HG03575 (cell line): ENCODE measurements at regions not wholly inside any gene's neighbourhood (a gene's known extent, or its start where the extent isn't known, plus 50 kb on each side); places are given as distances from the start of the nearest gene placed in this dataset.

ENCODE experiments used
- ATAC-seq: cut with Tn5 transposase; IDR thresholded peaks from one replicate; pipeline ENCODE4 v1.9.1; 2021; ENCODE audit not compliant: unreplicated experiment, insufficient number of reproducible peaks, low FRiP score; ENCODE audit errors: extremely low read depth

GRCh38 chr18:47758000-47758399 lies 172.5 kb downstream of the SMAD2 start:
- ATAC-seq = no peak

DNA sequence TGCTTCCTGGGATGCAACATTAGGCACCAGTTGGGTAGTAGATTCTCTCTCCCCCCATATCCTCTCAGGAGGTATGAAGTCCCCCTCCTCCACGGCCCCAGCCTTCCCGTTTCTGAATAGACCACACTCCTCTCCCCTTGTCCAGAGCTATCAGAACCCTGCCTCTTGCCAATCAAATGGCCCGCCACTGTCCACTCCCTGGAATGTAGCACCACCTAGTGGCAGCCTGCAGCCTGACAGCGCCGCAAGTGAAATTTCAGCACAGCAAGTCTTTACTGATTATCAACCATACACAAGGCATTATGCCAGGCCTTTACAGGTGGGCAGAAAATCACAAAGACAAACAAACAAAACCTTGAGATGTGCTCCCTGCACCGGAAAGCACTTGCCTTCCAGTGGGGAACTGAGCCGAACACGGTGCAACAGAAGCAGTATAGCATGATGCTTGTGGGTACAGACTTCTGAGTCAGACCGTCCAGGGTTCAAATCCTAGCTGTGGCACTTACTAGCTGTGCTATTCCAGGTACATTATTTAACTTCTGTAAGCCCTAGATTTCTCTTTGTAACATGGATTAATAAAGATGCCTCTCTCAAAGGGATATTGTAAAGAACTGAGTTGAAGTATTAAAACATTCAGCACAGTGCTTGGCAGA lies 174.0 kb downstream of the SMAD2 start:
- ATAC-seq = no peak

GRCh38 chr18:47755102-47755456 lies 175.4 kb downstream of the SMAD2 start:
- no peak for ATAC-seq

- no peak for ATAC-seq
Measured at GRCh38 chr18:47754311-47755101, 176.0 kb downstream of the SMAD2 start.

GRCh38 chr18:47752796-47753645 lies 177.4 kb downstream of the SMAD2 start:
- no peak for ATAC-seq

GRCh38 chr18:47750889-47751423 lies 179.5 kb downstream of the SMAD2 start:
- ATAC-seq = no peak

GRCh38 chr18:47749600-47749973 lies 180.9 kb downstream of the SMAD2 start:
- no peak for ATAC-seq

DNA sequence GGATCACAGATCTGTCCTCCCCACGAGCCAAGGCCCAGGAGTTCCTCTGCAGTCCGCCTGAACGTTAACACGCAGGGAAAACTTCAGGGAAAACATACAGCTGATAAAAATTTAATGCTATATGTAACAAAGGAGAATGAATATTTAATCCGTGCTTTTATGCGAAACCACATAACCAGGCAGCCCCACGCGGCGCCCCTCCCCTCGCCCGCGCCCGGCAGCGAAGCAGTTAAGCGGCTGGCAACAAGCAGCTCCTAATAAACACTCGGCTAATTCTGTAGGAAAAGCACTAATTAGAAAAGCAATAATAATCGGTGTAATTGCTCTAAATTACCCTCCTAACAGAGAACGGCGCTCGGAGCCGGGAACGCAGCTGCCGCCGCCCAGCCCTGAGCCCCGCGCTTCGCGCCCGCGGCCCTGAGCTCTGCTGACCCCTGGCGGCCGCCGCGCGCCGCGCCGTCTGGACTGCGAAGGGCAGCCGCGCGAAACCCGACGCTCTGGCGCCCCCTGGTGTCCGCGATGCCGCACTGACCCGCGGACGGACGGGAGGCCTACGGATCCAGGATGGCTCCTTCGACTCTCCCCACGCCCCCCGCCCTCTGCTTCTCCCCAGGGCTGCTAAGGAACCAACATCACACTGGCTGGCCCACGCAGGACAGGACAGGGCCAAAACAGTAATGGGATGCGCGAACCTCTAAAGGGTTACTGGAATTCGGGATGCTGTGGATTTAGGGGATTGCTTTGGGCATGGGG lies 181.4 kb downstream of the SMAD2 start:
- ATAC-seq = no peak

- ATAC-seq = no peak
Measured at GRCh38 chr18:47748093-47748796, 182.2 kb downstream of the SMAD2 start.

- no peak for ATAC-seq
Measured at GRCh38 chr18:47747260-47747795, 183.1 kb downstream of the SMAD2 start.

- no peak for ATAC-seq
Measured at GRCh38 chr18:47746615-47747014, 183.8 kb downstream of the SMAD2 start.

GRCh38 chr18:47745227-47745626 lies 185.2 kb downstream of the SMAD2 start:
- ATAC-seq = no peak

GRCh38 chr18:47737956-47738355 lies 192.5 kb downstream of the SMAD2 start:
- no peak for ATAC-seq

DNA sequence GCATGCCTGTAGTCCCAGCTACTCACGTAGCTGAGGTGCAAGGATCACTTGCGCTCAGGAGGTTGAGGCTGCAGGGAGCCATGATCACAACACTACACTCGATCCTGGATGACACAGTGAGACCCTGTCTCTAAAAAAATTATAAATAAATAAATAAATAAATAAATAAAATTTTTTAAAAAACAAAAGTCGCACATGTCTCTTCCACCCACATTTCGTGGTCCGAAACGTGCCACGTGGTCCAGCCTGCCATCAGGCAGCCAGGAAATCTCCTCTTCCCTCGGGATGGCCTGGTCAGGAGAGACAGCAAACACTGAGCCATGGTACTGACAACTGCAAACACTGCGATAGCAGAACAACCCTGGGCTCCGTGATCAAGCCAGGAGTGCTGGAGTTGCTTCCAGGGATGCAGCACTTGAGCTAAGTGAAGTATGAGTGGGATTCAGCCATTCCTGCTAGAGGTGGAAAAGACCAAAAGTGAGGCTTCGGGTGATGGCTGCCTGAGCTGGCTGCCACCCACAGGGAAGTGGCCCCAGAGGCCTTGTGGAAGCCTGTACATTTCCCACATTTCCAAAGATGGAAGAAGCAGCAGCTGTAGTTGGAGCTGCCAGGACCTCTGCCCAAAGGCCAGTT lies 193.1 kb downstream of the SMAD2 start:
- ATAC-seq = no peak

DNA sequence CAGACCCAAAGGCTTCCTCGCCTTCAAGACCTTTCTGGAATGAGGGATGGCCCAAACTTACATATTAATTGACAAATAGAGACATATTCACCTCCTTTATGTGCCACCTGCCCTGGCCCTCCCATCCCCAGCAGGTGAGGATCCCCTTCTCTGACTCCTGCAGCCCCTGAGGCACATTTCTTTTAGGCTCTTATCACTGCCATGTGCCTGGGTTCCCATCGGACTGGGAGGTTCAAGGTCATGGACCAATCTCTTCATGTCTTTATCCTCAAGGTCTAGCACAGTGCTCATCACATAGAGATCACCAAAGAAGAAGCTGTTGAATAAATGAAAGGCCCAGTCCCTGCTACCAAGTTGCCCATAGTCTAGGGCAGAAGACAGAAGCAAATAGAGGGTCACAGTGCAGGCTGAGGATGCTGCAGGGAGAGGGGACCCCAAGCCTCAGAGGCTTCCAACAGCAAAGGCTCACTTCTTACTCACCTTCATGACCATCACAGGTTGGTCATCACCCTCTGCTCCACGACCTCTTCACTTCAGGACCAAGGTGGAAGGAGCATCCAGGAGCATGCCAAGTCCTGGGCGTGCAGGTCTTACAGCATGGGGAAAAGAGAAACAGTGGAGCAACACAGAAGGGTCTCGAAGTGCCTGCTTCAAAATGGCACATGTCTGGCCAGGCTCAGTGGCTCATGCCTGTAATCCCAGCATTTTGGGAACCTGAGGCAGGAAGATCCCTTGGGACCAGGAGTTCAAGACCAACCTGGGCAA lies 193.9 kb downstream of the SMAD2 start:
- ATAC-seq = no peak

GRCh38 chr18:47735041-47735702 lies 195.3 kb downstream of the SMAD2 start:
- no peak for ATAC-seq

DNA sequence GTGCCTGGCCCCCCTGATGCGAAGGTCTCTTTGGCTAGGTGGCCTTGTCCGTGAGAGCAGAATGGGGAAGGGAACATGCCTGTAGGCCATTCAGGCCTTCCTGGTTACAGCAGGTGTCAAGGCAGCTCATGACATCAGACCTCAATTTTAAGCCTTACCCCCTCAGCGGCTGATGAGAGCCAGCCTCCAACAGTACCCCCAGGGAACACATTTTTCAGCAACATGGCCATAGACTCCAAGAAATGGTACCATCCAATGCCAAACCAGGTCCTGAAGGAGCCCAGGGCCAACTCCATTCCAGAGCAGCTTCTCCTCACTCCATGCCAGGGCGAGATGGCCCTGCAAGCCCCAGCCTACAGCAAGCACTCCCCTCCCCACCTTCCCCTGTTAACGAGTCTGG lies 199.2 kb downstream of the SMAD2 start:
- no peak for ATAC-seq
